ENCODE measurements at regions not wholly inside any gene's neighbourhood (a gene's known extent, or its start where the extent isn't known, plus 50 kb on each side); places are given as distances from the start of the nearest gene placed in this dataset.

- TF ChIP-seq BHLHE40 (IDR thresholded peaks at IDR 0.05; ENCODE audit: borderline replicate concordance) (no peak), HDGF (IDR thresholded peaks at IDR 0.05; ENCODE audit: borderline replicate concordance) (no peak), SP1 (IDR thresholded peaks at IDR 0.05) (no peak), CTBP1 (IDR thresholded peaks at IDR 0.05; ENCODE audit: borderline replicate concordance) (no peak), LEF1 (IDR thresholded peaks at IDR 0.05; ENCODE audit: borderline replicate concordance) (no peak), SUZ12 (IDR thresholded peaks at IDR 0.05) (no peak), ARNT (IDR thresholded peaks at IDR 0.05) (no peak), PKNOX1 (IDR thresholded peaks at IDR 0.05) (no peak), FOXM1 (IDR thresholded peaks at IDR 0.05; ENCODE audit: borderline replicate concordance) (no peak), ZNF384 (IDR thresholded peaks at IDR 0.05) (no peak), ELF4 (IDR thresholded peaks at IDR 0.05) (no peak)
- CTCF ChIA-PET = interaction anchor here (2.4 kb wide), 1 partner anchor 8 kb away, joined by 14 read pairs; no protein-coding TSS in a partner anchor
- POLR2A ChIA-PET = no interaction called here
- no peak for DNase-seq (ENCODE audit: extremely low spot score)
These were observed 71.3 kb downstream of the S1PR1 start for GRCh38 chr1:101307985-101308689.

GRCh38 chr1:101308935-101309333 lies 72.1 kb downstream of the S1PR1 start:
- POLR2A ChIA-PET = interaction anchor here (1.4 kb wide), 1 partner anchor 49 kb away, joined by 3 read pairs; no protein-coding TSS in a partner anchor
- CTCF ChIA-PET = interaction anchor here (0.6 to 2.6 kb wide), 16 partner anchors 9 to 1126 kb away, joined by 3 to 29 read pairs (median 6); no protein-coding TSS in a partner anchor
- DNase-seq (ENCODE audit: extremely low spot score) = no peak
- TF ChIP-seq FOXM1 (IDR thresholded peaks at IDR 0.05; ENCODE audit: borderline replicate concordance) (no peak), ELF4 (IDR thresholded peaks at IDR 0.05) (no peak), LEF1 (IDR thresholded peaks at IDR 0.05; ENCODE audit: borderline replicate concordance) (no peak), TARDBP (IDR thresholded peaks at IDR 0.05) (no peak), L3MBTL2 (conservative IDR thresholded peaks at IDR 0.05) (no peak), ARNT (IDR thresholded peaks at IDR 0.05) (no peak), HDGF (IDR thresholded peaks at IDR 0.05; ENCODE audit: borderline replicate concordance) (no peak)

DNA sequence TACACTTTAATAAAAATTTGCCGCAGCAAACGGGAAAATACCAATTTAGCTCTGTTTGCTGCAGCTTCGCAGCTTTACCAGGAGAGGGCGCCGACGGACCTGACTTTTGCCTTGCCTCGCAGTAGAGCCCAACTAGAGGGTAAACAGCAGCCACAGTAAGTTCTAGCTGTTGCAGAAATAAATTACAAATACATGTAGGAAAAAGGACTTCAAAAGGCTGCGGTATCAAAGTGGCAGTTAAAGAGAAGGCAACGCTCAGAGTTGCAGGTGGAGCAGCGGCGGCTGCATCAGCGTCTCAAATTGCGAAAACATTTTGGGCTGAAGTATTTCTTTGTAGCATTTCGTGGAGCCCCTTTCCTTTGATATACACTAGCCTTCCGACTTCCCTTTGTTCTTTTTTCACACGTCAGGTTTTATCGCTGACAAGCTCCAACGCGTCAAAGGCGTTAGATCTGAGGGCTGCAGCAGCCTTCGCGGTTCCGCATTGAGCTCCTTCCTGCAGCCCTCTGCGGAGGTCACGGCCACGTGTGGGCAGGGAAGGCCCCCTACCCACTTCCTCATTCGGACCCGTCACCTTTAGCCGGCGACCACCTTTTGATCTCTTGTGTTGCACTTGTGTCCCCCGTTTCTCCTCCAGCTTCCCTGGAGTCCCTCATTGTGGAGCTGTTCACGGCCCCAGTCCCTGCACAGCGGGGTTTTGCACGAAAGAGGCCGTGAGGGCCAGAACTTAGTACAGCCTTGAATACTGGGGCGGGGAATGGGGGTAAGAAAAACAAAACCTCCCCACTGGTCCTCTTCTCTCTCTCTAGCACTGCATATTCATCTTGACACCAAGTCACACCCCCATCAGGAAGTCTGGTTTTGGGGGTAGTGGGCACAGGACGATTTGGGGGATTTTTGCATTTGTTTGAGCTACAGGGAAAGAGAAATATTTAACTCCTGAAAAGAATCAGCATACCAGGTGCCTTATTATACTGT lies 72.8 kb downstream of the S1PR1 start:
- ChIA-PET POLR2A (interaction anchor here (1.4 kb wide), 1 partner anchor 48 kb away, joined by 3 read pairs; no protein-coding TSS in a partner anchor), CTCF (interaction anchor here (0.6 to 2.6 kb wide), 21 partner anchors 8 to 1125 kb away, joined by 3 to 29 read pairs (median 4); no protein-coding TSS in a partner anchor)
- peak; percentile 80 for DNase-seq (ENCODE audit: extremely low spot score)
- TF ChIP-seq SP1 (IDR thresholded peaks at IDR 0.05) (no peak), FOXK2 (IDR thresholded peaks at IDR 0.05) (no peak), SUZ12 (IDR thresholded peaks at IDR 0.05) (no peak), L3MBTL2 (conservative IDR thresholded peaks at IDR 0.05) (no peak), FOXM1 (IDR thresholded peaks at IDR 0.05; ENCODE audit: borderline replicate concordance) (no peak), CTBP1 (IDR thresholded peaks at IDR 0.05; ENCODE audit: borderline replicate concordance) (no peak), ELF4 (IDR thresholded peaks at IDR 0.05) (no peak), HDGF (IDR thresholded peaks at IDR 0.05; ENCODE audit: borderline replicate concordance) (no peak), ARNT (IDR thresholded peaks at IDR 0.05) (no peak), LEF1 (IDR thresholded peaks at IDR 0.05; ENCODE audit: borderline replicate concordance) (no peak), ZNF384 (IDR thresholded peaks at IDR 0.05) (no peak), BHLHE40 (IDR thresholded peaks at IDR 0.05; ENCODE audit: borderline replicate concordance) (no peak), PKNOX1 (IDR thresholded peaks at IDR 0.05) (no peak), NFRKB (IDR thresholded peaks at IDR 0.05) (no peak), TARDBP (IDR thresholded peaks at IDR 0.05) (no peak)

GRCh38 chr1:101310506-101310905 lies 73.7 kb downstream of the S1PR1 start:
- no peak for DNase-seq (ENCODE audit: extremely low spot score)
- TF ChIP-seq FOXK2 (IDR thresholded peaks at IDR 0.05) (no peak), FOXA1 (IDR thresholded peaks at IDR 0.05) (no peak), PKNOX1 (IDR thresholded peaks at IDR 0.05) (no peak), ELF4 (IDR thresholded peaks at IDR 0.05) (no peak), SUZ12 (IDR thresholded peaks at IDR 0.05) (no peak), LEF1 (IDR thresholded peaks at IDR 0.05; ENCODE audit: borderline replicate concordance) (no peak), ZNF384 (IDR thresholded peaks at IDR 0.05) (no peak), CTBP1 (IDR thresholded peaks at IDR 0.05; ENCODE audit: borderline replicate concordance) (no peak), HDGF (IDR thresholded peaks at IDR 0.05; ENCODE audit: borderline replicate concordance) (no peak), BHLHE40 (IDR thresholded peaks at IDR 0.05; ENCODE audit: borderline replicate concordance) (no peak), TARDBP (IDR thresholded peaks at IDR 0.05) (no peak), L3MBTL2 (conservative IDR thresholded peaks at IDR 0.05) (no peak), NFRKB (IDR thresholded peaks at IDR 0.05) (no peak), SP1 (IDR thresholded peaks at IDR 0.05) (no peak), FOXM1 (IDR thresholded peaks at IDR 0.05; ENCODE audit: borderline replicate concordance) (no peak), ARNT (IDR thresholded peaks at IDR 0.05) (no peak)
- ChIA-PET POLR2A (no interaction called here), CTCF (interaction anchor here (0.7 to 2.6 kb wide), 6 partner anchors 9 to 47 kb away, joined by 3 to 29 read pairs (median 8); no protein-coding TSS in a partner anchor)
